HCT116 (cell line): ENCODE measurements at regions not wholly inside any gene's neighbourhood (a gene's known extent, or its start where the extent isn't known, plus 50 kb on each side); places are given as distances from the start of the nearest gene placed in this dataset.

Experiments used
- ATAC-seq: fragments of 200-7000 bp; cut with Tn5 transposase; 2 replicates; pipeline ENCODE4 v1.9.1; 2020; ENCODE audit warnings: mild to moderate bottlenecking, moderate library complexity
- BruUV-seq: library from RNA; stranded (reverse); fragments of 400-500 nt; replicated peaks from 2 replicates; lab custom pipeline; 2021; lab: Mats Ljungman, UMichigan
- CTCF ChIA-PET: fragments of 300-600 bp; sonication (Branson Sonifier 250); formaldehyde crosslinking; loops from one replicate; lab custom pipeline; 2021; ENCODE audit warnings: antibody characterized with exemption; lab: Charles Lee
- POLR2A ChIA-PET: fragments of 300-600, 350-600 bp; sonication (Branson Sonifier 250); formaldehyde crosslinking; loops from one replicate; lab custom pipeline; 2021; ENCODE audit warnings: antibody characterized with exemption; lab: Charles Lee
- RAD21 ChIA-PET, 2 experiments: fragments of 300-600 bp; sonication (Branson Sonifier 250); formaldehyde crosslinking; loops; one replicate each; lab custom pipeline; 2023; ENCODE audit warnings: low total read pairs in 2 of 2; ENCODE audit not compliant: uncharacterized antibody in 2 of 2, unreplicated experiment in 2 of 2, low non-redundant PET in 1 of 2; lab: Charles Lee
- DNase-seq: peaks from one replicate; pipeline ENCODE4 v3.0.0-alpha.2; 2010; ENCODE audit warnings: low read depth, low spot score
- H2AFZ ChIP-seq: fragments of 200-600 bp; shearing (Covaris generic), sonication (generic); 2 replicates; pipeline ENCODE4 v1.6.1; 2017; ENCODE audit warnings: low read depth, mixed run types, mixed read lengths, antibody characterized with exemption, low read length; ENCODE audit not compliant: poor library complexity, severe bottlenecking
- H3K27ac ChIP-seq: 2 replicates; pipeline ENCODE4 v1.5.1; 2012; ENCODE audit warnings: low read depth, low read length
- H3K27me3 ChIP-seq: fragments of 200-600 bp; sonication (generic); 2 replicates; pipeline ENCODE4 v1.6.1; 2016; ENCODE audit warnings: mixed run types, low read length, mixed read lengths; ENCODE audit not compliant: insufficient read depth
- H3K36me3 ChIP-seq, 2 experiments: fragments of 200-500 bp in 1 of 2; fragments of 200-600 bp in 1 of 2; sonication (Bioruptor generic) in 1 of 2; sonication (generic) in 1 of 2; 2 replicates each; pipeline versions ENCODE4 v1.5.1 to v1.6.1; 2014 to 2016; ENCODE audit warnings: low read length in 2 of 2, inconsistent platforms in 1 of 2, mixed read lengths in 1 of 2, mixed run types in 1 of 2; ENCODE audit not compliant: insufficient read depth in 2 of 2, control insufficient read depth in 1 of 2
- H3K4me1 ChIP-seq, 2 experiments: fragments of 200-600 bp in 1 of 2; sonication (generic) in 1 of 2; 2 replicates each; pipeline versions ENCODE4 v1.5.1 to v1.6.1; 2012 to 2017; ENCODE audit warnings: low read length in 2 of 2, inconsistent platforms in 1 of 2, mild to moderate bottlenecking in 1 of 2, mixed read lengths in 1 of 2, mixed run types in 1 of 2, moderate library complexity in 1 of 2; ENCODE audit not compliant: insufficient read depth in 2 of 2, control insufficient read depth in 1 of 2
- H3K4me2 ChIP-seq: fragments of 200-600 bp; sonication (generic); 2 replicates; pipeline ENCODE4 v1.6.1; 2017; ENCODE audit warnings: mixed run types, low read length, mixed read lengths
- H3K4me3 ChIP-seq, 2 experiments: fragments of 200-600 bp in 1 of 2; sonication (generic) in 1 of 2; replicated peaks in 1 of 2; 2 replicates each; pipeline ENCODE4 v1.5.1; 2011 to 2016; ENCODE audit warnings: low read length in 2 of 2, control low read depth in 1 of 2, low read depth in 1 of 2, mild to moderate bottlenecking in 1 of 2, mixed read lengths in 1 of 2, mixed run types in 1 of 2
- H3K79me2 ChIP-seq: fragments of 200-600 bp; sonication (generic); 2 replicates; pipeline ENCODE4 v1.6.1; 2017; ENCODE audit warnings: mild to moderate bottlenecking, mixed run types, low read length, moderate library complexity, mixed read lengths; ENCODE audit not compliant: insufficient read depth
- H3K9ac ChIP-seq: fragments of 200-600 bp; sonication (generic); 2 replicates; pipeline ENCODE4 v1.6.1; 2016; ENCODE audit warnings: low read length, mixed read lengths
- H3K9me2 ChIP-seq: fragments of 200-600 bp; sonication (generic), shearing (Covaris generic); 2 replicates; pipeline ENCODE4 v1.6.1; 2017; ENCODE audit warnings: mixed run types, mild to moderate bottlenecking, moderate library complexity; ENCODE audit not compliant: insufficient read depth
- H3K9me3 ChIP-seq, 2 experiments: fragments of 200-500 bp in 1 of 2; fragments of 200-600 bp in 1 of 2; sonication (Bioruptor generic) in 1 of 2; sonication (generic) in 1 of 2; 2 replicates each; pipeline ENCODE4 v1.6.1; 2014 to 2017; ENCODE audit warnings: low read length in 2 of 2, mixed read lengths in 2 of 2, inconsistent platforms in 1 of 2, low read depth in 1 of 2, mild to moderate bottlenecking in 1 of 2, mixed run types in 1 of 2, moderate library complexity in 1 of 2; ENCODE audit not compliant: control insufficient read depth in 1 of 2, insufficient read depth in 1 of 2
- H4K20me1 ChIP-seq: fragments of 200-600 bp; sonication (generic), shearing (Covaris generic); 2 replicates; pipeline ENCODE4 v1.6.1; 2017; ENCODE audit warnings: mixed run types, mild to moderate bottlenecking, moderate library complexity; ENCODE audit not compliant: insufficient read depth
- CEBPB ChIP-seq: IDR thresholded peaks from 2 replicates; pipeline ENCODE4 v1.6.1; 2012; ENCODE audit warnings: low read depth
- EZH2 ChIP-seq: fragments of 200-600 bp; sonication (generic); IDR thresholded peaks from 2 replicates; pipeline ENCODE4 v1.6.1; 2017; ENCODE audit warnings: antibody characterized with exemption, mixed run types
- EZH2phosphoT487 ChIP-seq: fragments of 200-600 bp; IDR thresholded peaks from 2 replicates; pipeline ENCODE4 v1.6.1; 2018; ENCODE audit warnings: antibody characterized with exemption, borderline replicate concordance
- JUND ChIP-seq: IDR thresholded peaks from 2 replicates; pipeline ENCODE4 v1.6.1; 2012
- POLR2AphosphoS5 ChIP-seq: IDR thresholded peaks from 2 replicates; pipeline ENCODE4 v1.6.1; 2011; ENCODE audit warnings: mild to moderate bottlenecking, low read depth, low read length, moderate library complexity
- RAD21 ChIP-seq: IDR thresholded peaks from 2 replicates; pipeline ENCODE4 v1.6.1; 2012; ENCODE audit warnings: low read depth, mild to moderate bottlenecking
- TCF7L2 ChIP-seq: IDR thresholded peaks from 2 replicates; pipeline ENCODE4 v1.7.0; 2011; ENCODE audit warnings: borderline replicate concordance, inconsistent platforms; ENCODE audit not compliant: insufficient read depth, insufficient read length; ENCODE audit errors: extremely low read depth
- YY1 ChIP-seq: IDR thresholded peaks from 2 replicates; pipeline ENCODE4 v1.6.1; 2011; ENCODE audit warnings: low read length, low read depth, moderate library complexity, mild to moderate bottlenecking; ENCODE audit not compliant: insufficient replicate concordance; ENCODE audit errors: extremely low read depth
- ZBTB33 ChIP-seq: IDR thresholded peaks from 2 replicates; pipeline ENCODE4 v1.6.1; 2011; ENCODE audit warnings: mild to moderate bottlenecking, low read length, moderate library complexity; ENCODE audit not compliant: insufficient replicate concordance; ENCODE audit errors: extremely low read depth
- ZFX ChIP-seq: fragments of 450-650 bp; IDR thresholded peaks from 2 replicates; pipeline ENCODE4 v1.6.1; 2017
- ZNF274 ChIP-seq: fragments of 200-500 bp; sonication (Bioruptor generic); IDR thresholded peaks from 2 replicates; pipeline ENCODE4 v1.6.1; 2014; ENCODE audit warnings: mild to moderate bottlenecking, low read depth, low read length, inconsistent platforms
- intact Hi-C: fragments of 100-400 bp; cut with micrococcal nuclease; formaldehyde crosslinking; loops from 2 replicates; pipeline ENCODE4 v1.10.0; 2022
- TF ChIP-seq, protein P1 (sequence below): IDR thresholded peaks from 2 replicates; pipeline ENCODE4 v1.6.1; 2012; ENCODE audit warnings: low read depth

DNA sequence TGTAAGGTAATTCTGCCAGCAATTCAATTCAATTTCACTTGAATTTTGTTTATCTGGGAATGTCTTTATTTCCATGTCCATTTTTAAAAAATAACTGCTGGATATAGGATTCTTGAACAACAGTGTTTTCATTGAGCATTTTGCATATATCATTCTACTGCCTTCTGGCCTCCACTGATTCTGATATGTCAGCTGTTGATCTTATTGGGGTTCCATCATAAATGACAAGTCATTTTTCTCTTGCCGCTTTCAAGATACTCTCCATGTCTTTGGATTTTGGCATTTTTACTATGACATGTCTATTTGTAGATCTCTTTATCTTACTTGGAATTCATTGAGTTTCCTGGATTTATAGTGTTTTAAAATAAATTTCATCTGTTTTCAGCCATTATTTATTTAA, 180.5 kb upstream of the LMNTD1 start:
- intact Hi-C loops = no loop called here
- Histone ChIP-seq H3K4me3 (no peak overlapping the region), H3K4me2 (no peak overlapping the region), H3K9ac (no peak overlapping the region), H3K4me1 (no peaks in the 10 kb centered on the region; a peak in 1 of 4 replicates), H3K79me2 (no peaks in the 10 kb centered on the region), H3K9me3 (no peaks in the 10 kb centered on the region), H3K36me3 (no peaks in the 10 kb centered on the region), H3K27me3 (no peaks in the 10 kb centered on the region), H4K20me1 (no peaks in the 10 kb centered on the region), H3K9me2 (no peaks in the 10 kb centered on the region), H2AFZ (no peak overlapping the region), H3K27ac (no peak overlapping the region)
- ChIA-PET POLR2A (no interaction called here), RAD21 (no interaction called here), CTCF (no interaction called here)
- TF ChIP-seq EZH2phosphoT487 = no peak
- TF ChIP-seq ZBTB33 = no peak
- no peak for TF ChIP-seq EZH2
- no peak for TF ChIP-seq YY1
- TF ChIP-seq TCF7L2 = no peak
- no peak for TF ChIP-seq CEBPB
- ATAC-seq (no peak), DNase-seq (no peak)
- BruUV-seq = no TSS peak

GRCh38 chr12:25734529-25735180, 181.6 kb upstream of the LMNTD1 start:
- no peaks in the 10 kb centered on the region for H3K79me2 ChIP-seq
- intact Hi-C loops = no loop called here
- H2AFZ ChIP-seq = no peak overlapping the region
- ChIA-PET POLR2A (no interaction called here), RAD21 (no interaction called here), CTCF (no interaction called here)
- H3K4me3 ChIP-seq = no peak overlapping the region
- no peak for ATAC-seq
- H3K4me1 ChIP-seq = no peaks in the 10 kb centered on the region; a peak in 1 of 4 replicates
- no peaks in the 10 kb centered on the region for H3K27me3 ChIP-seq
- H3K4me2 ChIP-seq = no peak overlapping the region
- H3K9ac ChIP-seq = no peak overlapping the region
- no peak overlapping the region for H3K27ac ChIP-seq
- H3K36me3 ChIP-seq = no peaks in the 10 kb centered on the region
- H3K9me2 ChIP-seq = no peaks in the 10 kb centered on the region
- H3K9me3 ChIP-seq = no peaks in the 10 kb centered on the region
- DNase-seq = no peak
- no TSS peak for BruUV-seq
- H4K20me1 ChIP-seq = no peaks in the 10 kb centered on the region
- no peak for TF ChIP-seq ZFX
- no peak for TF ChIP-seq CEBPB
- TF ChIP-seq RAD21 = no peak
- no peak for TF ChIP-seq JUND
- TF ChIP-seq ZNF274 = no peak
- TF ChIP-seq, protein P1, sequence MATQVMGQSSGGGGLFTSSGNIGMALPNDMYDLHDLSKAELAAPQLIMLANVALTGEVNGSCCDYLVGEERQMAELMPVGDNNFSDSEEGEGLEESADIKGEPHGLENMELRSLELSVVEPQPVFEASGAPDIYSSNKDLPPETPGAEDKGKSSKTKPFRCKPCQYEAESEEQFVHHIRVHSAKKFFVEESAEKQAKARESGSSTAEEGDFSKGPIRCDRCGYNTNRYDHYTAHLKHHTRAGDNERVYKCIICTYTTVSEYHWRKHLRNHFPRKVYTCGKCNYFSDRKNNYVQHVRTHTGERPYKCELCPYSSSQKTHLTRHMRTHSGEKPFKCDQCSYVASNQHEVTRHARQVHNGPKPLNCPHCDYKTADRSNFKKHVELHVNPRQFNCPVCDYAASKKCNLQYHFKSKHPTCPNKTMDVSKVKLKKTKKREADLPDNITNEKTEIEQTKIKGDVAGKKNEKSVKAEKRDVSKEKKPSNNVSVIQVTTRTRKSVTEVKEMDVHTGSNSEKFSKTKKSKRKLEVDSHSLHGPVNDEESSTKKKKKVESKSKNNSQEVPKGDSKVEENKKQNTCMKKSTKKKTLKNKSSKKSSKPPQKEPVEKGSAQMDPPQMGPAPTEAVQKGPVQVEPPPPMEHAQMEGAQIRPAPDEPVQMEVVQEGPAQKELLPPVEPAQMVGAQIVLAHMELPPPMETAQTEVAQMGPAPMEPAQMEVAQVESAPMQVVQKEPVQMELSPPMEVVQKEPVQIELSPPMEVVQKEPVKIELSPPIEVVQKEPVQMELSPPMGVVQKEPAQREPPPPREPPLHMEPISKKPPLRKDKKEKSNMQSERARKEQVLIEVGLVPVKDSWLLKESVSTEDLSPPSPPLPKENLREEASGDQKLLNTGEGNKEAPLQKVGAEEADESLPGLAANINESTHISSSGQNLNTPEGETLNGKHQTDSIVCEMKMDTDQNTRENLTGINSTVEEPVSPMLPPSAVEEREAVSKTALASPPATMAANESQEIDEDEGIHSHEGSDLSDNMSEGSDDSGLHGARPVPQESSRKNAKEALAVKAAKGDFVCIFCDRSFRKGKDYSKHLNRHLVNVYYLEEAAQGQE = no peak
- no peak for TF ChIP-seq POLR2AphosphoS5
